ENCODE measurements at regions not wholly inside any gene's neighbourhood (a gene's known extent, or its start where the extent isn't known, plus 50 kb on each side); places are given as distances from the start of the nearest gene placed in this dataset.

- TF ChIP-seq RARB (CRISPR knock-in tag; IDR thresholded peaks at IDR 0.05) (no peak), ISL1 (CRISPR knock-in tag; IDR thresholded peaks at IDR 0.05) (no peak), CSRNP3 (CRISPR knock-in tag; IDR thresholded peaks at IDR 0.05) (no peak), PATZ1 (CRISPR knock-in tag; IDR thresholded peaks at IDR 0.05; ENCODE audit: borderline replicate concordance) (no peak), ZNF8 (CRISPR knock-in tag; IDR thresholded peaks at IDR 0.05) (no peak), ARNTL (CRISPR knock-in tag; IDR thresholded peaks at IDR 0.05; ENCODE audit: borderline replicate concordance, low read depth) (no peak), SNAI2 (CRISPR knock-in tag; IDR thresholded peaks at IDR 0.05) (no peak), ZFP30 (CRISPR knock-in tag; IDR thresholded peaks at IDR 0.05) (no peak), GLIS3 (CRISPR knock-in tag; IDR thresholded peaks at IDR 0.05) (no peak), TCF4 (CRISPR knock-in tag; IDR thresholded peaks at IDR 0.05; ENCODE audit: borderline replicate concordance) (no peak)
Measured at GRCh38 chr12:33593753-33594152, 154.1 kb upstream of the SYT10 start.
